ENCODE measurements at regions not wholly inside any gene's neighbourhood (a gene's known extent, or its start where the extent isn't known, plus 50 kb on each side); places are given as distances from the start of the nearest gene placed in this dataset.

DNA sequence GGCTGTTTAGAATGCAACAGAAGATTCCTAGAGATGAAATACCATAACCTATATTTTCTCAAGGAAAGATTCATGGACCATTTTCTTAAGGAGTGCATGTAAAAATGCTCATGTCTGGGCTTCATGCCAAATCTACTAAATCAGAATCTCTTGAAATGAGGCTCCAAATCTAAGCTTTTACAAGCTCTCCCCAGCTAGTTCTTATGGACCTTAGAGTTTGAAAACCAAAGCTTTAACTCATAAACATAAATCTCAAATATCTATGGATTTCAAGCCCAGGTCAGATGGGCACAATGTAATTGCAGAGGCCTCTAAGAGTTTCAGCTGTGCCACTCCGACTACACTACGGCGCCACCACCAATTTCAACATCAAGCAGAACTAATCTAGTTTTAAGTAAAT lies 117.3 kb upstream of the CAND1 start:
- no peaks in the 10 kb centered on the region for H3K4me1 ChIP-seq (ENCODE audit: insufficient read depth)
- TF ChIP-seq ZNF114 (CRISPR knock-in tag; IDR thresholded peaks at IDR 0.05) (no peak), JUNB (IDR thresholded peaks at IDR 0.05; ENCODE audit: unreplicated experiment) (no peak), REST (IDR thresholded peaks at IDR 0.05; ENCODE audit: unreplicated experiment) (no peak), EZH2 (IDR thresholded peaks at IDR 0.05; ENCODE audit: low read depth, unreplicated experiment) (no peak), CREB1 (CRISPR knock-in tag; IDR thresholded peaks at IDR 0.05; ENCODE audit: low read depth) (no peak), EZH2phosphoT487 (IDR thresholded peaks at IDR 0.05; ENCODE audit: unreplicated experiment) (no peak), STAT1 (IDR thresholded peaks at IDR 0.05; ENCODE audit: unreplicated experiment) (no peak), NANOG (IDR thresholded peaks at IDR 0.05; ENCODE audit: borderline replicate concordance) (no peak), ZNF331 (CRISPR knock-in tag; IDR thresholded peaks at IDR 0.05; ENCODE audit: low read depth) (no peak), POLR2AphosphoS5 (IDR thresholded peaks at IDR 0.05; ENCODE audit: low read depth) (no peak), ZNF462 (CRISPR knock-in tag; IDR thresholded peaks at IDR 0.05) (no peak)
- TF ChIP-seq, protein P1, sequence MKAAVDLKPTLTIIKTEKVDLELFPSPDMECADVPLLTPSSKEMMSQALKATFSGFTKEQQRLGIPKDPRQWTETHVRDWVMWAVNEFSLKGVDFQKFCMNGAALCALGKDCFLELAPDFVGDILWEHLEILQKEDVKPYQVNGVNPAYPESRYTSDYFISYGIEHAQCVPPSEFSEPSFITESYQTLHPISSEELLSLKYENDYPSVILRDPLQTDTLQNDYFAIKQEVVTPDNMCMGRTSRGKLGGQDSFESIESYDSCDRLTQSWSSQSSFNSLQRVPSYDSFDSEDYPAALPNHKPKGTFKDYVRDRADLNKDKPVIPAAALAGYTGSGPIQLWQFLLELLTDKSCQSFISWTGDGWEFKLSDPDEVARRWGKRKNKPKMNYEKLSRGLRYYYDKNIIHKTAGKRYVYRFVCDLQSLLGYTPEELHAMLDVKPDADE (IDR thresholded peaks at IDR 0.05), result no peak
- TF ChIP-seq, protein P2, sequence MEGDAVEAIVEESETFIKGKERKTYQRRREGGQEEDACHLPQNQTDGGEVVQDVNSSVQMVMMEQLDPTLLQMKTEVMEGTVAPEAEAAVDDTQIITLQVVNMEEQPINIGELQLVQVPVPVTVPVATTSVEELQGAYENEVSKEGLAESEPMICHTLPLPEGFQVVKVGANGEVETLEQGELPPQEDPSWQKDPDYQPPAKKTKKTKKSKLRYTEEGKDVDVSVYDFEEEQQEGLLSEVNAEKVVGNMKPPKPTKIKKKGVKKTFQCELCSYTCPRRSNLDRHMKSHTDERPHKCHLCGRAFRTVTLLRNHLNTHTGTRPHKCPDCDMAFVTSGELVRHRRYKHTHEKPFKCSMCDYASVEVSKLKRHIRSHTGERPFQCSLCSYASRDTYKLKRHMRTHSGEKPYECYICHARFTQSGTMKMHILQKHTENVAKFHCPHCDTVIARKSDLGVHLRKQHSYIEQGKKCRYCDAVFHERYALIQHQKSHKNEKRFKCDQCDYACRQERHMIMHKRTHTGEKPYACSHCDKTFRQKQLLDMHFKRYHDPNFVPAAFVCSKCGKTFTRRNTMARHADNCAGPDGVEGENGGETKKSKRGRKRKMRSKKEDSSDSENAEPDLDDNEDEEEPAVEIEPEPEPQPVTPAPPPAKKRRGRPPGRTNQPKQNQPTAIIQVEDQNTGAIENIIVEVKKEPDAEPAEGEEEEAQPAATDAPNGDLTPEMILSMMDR (conservative IDR thresholded peaks at IDR 0.05; ENCODE audit: low read depth in 2 of 2), result no peak
- H4K20me1 ChIP-seq (replicated peaks; ENCODE audit: insufficient read depth), result no peaks in the 10 kb centered on the region
- H3K79me2 ChIP-seq (replicated peaks; ENCODE audit: insufficient read depth), result no peaks in the 10 kb centered on the region
- H3K4me3 ChIP-seq, result no peak overlapping the region
- H3K27me3 ChIP-seq (ENCODE audit: insufficient read depth), result no peaks in the 10 kb centered on the region
- DNase-seq (ENCODE audit: low spot score) (no peak), ATAC-seq (no peak)
- no peak overlapping the region for H2AFZ ChIP-seq
- Mint-ChIP-seq H3K27ac (no peak overlapping the region), H3K4me1 (no peaks in the 10 kb centered on the region), H3K27me3 (ENCODE audit: insufficient read depth, low read depth, poor library complexity) (no peaks in the 10 kb centered on the region), H3K36me3 (ENCODE audit: low read depth) (no peaks in the 10 kb centered on the region), H3K4me3 (no peak overlapping the region), H3K9me3 (no peaks in the 10 kb centered on the region)
- no peaks in the 10 kb centered on the region for H3F3A ChIP-seq (replicated peaks; ENCODE audit: low read depth)
- H3K36me3 ChIP-seq (ENCODE audit: insufficient read depth), result no peaks in the 10 kb centered on the region
- no peak overlapping the region for H3K27ac ChIP-seq (ENCODE audit: low read depth)
- no peak overlapping the region for H3K4me2 ChIP-seq
- H3K9me2 ChIP-seq (ENCODE audit: insufficient read depth), result no peaks in the 10 kb centered on the region
